ENCODE measurements at regions not wholly inside any gene's neighbourhood (a gene's known extent, or its start where the extent isn't known, plus 50 kb on each side); places are given as distances from the start of the nearest gene placed in this dataset.

DNA sequence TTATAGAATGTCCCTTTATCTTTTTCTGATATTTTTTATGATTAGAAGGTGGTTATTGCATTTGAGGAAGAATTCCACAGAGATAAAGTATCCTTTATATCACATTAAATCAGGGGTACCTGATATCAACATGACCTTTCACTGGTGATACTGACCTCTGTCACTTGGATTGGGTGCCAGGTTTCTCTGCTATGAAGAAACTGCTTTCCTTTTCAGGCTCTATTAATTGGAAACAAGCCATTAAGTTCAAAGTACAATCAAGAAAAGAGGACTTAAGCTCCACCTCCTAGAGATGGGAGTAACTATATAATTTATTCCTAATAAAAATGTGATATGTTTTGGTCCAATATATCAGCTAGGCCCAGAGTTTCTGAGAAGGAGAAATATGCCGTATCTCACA lies 514.6 kb upstream of the TYRP1 start:
- no peak for DNase-seq

DNA sequence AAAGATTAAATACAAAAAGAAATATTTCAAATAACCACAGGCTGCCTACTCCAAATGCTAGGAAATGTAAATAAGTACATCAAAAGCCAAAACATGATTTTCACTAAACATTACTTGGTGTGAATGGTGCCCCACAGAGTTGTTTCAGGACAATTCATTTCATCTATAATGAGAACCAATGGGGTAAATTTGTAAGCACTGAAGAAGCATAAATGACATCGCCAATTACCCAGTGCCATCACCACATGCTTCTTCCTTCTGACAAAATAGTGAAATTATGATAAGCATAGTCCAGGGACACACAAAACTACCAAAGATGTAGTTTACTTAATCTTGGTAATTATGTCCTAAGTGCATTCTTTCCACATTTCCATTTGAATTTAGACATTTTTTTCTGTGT lies 510.4 kb upstream of the TYRP1 start:
- DNase-seq: no peak

DNA sequence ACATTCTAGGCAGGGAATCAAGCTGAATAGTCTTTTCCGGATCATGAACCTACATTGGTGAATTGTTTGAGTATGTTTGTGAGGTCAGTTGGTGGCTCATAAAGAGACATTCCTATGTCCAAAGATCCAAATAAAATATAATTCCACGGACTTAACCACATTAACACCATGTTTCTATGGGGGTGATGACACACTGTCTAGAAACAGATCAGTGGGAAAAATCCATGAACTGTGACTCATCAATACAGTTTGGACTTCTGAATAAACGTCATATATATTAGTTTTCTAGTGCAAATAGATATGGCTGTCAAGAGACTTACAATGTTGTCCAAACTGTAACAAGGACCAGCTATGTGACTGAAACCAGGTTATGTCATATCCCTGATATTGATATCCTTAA lies 509.9 kb upstream of the TYRP1 start:
- no peak for DNase-seq

DNA sequence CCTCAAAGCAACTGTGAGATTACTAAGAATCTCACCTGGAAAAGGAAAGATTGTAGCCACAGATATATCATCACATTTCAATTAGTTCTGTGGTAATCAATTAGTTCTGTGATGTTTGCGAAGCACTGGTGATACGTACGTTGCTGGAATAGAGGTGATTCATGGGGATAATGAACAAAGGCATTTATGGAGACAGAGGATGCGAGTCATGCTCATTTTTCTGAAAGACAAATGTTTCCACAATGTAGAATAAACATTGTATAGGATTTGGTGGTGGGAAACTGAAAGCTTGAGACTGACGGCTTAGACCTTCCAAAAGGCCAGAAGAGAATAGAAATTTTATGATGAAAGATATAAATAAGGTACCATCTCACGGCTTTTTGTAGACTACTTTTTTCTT lies 507.3 kb upstream of the TYRP1 start:
- no peak for DNase-seq

DNA sequence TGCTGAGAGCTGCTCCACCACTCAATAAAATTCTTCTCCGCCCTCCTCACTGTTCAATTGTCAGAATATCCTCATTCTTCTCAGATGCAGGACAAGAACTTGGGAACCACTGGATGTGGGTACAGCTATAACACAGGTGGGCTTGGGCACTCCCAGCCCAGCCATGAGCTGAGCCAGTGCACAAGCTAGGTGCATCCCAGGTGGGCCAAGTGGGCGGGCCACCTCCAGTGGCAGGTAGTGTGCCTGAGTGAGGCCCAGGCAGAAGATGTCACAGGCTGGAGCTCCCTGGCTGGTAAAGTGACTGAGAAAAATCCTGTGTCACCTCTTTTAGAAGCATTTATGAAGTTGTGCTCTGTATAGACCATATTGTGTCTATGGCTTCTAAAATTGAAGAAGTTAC lies 501.6 kb upstream of the TYRP1 start:
- DNase-seq: no peak

DNA sequence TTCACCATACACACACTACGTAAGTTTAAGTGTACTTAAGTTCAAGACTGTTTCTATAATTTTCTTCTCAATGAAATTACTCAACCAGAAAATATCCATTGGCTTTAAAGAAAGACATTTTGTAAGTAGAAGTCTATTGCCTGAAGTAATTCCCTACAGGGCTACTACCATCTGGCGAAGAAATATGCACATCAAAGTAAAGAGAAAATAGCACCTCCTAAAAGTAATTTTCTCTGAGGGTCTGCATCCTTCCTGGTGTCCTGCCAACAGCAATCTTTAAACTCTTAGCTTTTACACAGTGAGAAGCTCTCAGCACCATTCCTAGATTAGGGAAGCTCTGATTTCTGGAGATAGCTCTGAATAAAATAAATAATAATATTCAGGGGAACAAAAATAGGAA lies 498.5 kb upstream of the TYRP1 start:
- no peak for DNase-seq

DNA sequence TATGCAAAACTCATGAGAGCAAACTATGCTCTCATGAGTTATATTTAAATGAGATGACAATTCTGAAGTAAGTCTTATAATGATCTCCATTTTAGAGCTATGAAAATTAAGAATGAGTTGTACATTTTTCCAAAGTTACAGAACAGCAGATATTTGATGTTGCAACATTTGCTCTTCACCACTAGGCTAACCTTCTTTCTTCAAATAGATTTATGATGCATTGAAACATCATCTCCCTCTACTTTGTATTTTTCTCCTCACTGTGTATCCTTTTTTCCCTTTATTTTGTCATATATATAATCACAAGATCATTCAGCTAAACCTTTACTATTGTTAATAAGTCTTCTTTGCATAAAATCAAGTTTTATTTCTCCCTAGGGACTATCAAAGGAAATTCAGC lies 497.7 kb upstream of the TYRP1 start:
- DNase-seq: no peak

DNA sequence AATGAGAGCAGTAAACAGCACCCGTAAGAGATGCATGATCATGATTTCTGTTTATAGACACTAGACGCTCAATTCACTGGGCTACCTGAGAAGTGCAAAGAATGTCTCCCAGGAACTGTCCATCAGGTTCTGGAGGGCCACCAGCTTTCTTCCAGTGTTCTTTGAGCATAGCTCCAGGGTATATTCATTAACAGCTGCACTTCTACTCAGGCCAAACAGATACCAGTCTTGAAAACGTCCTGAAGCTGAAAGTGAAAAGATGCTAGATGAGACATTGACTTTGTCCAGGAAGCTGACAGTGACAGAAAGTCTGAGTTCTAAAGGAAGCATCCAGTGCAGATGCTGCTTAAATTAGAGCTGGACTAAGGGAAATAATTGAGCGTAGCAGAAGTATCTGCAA lies 488.7 kb upstream of the TYRP1 start:
- DNase-seq: no peak

DNA sequence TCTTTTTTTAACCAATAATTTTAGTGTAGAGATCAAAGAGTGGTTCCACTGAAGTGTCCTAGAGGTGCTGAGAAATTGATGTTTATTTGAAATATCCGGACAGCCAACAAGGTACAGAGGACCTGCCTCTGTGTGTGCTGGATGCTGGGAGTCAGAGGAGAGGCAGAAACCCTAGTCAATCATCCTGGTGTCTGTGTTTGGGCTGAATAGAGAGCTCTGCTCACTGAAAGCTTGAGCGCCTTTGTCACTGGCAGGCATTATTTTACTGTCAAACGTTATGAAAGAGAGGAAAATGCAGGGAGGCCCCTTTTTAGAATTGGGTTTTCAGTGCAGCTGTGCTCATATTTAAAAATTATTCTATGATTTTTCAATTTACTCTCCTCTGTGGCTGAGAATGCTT lies 480.3 kb upstream of the TYRP1 start:
- DNase-seq: no peak

DNA sequence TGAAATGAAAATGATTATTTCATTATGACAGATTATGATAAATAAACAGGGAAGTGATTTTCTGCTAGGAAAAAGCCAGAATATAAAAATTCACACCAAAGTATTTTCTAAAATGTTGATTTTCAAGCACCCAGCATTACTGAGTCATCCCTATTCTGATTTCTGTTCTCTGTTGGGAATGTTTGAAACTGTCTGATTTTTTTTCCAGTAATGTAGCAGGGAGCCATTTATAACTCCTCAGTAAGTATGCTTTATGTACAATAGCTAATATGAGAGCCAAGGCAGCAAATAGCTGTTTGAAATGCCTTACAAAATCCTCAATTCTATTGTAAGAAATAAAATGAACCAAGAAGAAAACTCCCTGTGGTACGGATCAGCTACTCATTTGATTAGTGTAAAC lies 471.7 kb upstream of the TYRP1 start:
- DNase-seq: no peak

DNA sequence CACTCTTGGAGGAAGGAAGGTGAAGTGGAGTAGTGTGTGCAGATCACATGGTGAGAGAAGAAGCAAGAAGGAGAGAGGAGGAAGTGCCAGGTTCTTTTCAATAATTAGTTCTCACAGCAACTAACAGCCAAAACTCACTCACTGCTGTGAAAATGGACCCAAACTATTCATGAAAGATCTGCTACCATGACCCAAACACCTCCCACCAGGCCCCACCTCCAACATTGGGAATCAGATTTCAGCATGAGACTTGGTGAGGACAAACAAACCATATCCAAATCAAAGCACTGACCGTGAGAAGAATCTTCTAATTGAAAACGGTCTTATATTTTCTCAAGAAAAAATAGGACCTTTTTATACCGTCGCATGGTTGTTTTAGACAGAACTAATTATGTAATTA lies 468.7 kb upstream of the TYRP1 start:
- DNase-seq: no peak

DNA sequence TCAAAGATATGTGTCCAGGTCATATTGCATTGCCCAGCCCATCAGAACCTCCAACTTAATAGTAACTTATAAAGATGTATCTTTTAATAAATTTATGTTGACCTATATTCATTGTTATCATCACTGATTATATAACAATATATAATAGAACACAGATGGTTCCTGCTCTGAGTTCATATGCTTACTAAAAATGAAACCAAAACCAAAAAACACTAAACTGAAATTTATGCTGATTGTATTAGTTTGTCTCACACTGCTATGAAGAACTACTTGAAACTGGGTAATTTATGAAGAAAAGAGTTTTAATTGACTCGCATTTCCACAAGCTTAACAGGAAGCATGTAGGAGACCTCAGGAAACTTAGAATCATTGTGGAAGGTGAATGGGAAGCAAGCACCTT lies 462.5 kb upstream of the TYRP1 start:
- DNase-seq: no peak

DNA sequence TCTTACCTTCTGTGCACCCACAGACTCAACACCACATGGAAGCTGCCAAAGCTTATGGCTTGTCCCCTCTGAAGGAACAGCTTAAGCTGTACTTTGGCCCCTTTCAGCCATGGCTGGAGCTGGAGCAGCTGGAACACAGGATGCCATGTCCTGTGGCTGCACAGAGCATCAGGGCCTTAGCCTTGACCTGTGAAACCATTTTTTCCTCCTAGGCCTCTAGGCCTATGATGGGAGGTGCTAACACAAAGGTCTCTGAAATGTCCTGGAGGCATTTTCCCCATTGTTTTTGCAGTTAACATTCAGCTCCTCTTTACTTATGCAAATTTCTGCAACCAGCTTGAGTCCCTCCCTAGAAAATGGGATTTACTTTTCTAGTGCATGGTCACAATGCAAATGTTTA lies 461.4 kb upstream of the TYRP1 start:
- DNase-seq: no peak

DNA sequence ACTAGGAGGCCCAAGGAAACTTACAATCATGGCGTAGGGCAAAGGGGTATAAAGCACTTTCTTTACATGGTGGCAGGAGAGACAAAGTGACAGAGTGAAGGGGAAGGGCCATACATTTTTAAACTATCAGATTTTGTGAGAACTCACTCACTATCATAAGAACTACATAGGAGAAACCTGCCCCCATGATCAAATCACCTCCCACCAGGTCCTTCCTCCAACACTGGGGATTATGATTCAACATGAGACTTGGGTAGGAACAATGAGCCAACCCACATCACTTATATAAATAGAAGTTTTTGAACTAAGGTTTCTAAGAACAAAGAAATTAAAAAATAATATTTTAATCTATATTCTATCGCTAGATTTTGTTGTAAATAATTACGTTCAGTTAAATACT lies 460.3 kb upstream of the TYRP1 start:
- no peak for DNase-seq

DNA sequence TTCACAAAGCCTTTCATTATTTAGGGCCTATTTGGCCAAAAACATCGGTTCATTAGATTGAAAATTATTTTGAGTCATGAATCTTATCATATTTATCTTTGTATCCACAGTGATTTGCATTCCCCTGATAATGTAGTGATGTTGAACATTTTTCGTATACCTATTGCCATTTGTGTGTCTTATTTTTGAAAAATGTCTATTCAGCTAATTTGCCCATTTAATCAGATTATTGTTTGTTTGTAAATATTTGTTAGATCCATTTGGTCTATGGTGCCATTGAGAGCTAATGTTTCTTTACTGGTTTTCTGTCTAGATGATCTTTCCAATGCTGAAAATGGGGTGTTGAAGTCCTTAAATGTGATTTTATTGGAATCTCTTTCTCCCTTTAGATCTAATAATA lies 439.2 kb upstream of the TYRP1 start:
- DNase-seq: no peak

DNA sequence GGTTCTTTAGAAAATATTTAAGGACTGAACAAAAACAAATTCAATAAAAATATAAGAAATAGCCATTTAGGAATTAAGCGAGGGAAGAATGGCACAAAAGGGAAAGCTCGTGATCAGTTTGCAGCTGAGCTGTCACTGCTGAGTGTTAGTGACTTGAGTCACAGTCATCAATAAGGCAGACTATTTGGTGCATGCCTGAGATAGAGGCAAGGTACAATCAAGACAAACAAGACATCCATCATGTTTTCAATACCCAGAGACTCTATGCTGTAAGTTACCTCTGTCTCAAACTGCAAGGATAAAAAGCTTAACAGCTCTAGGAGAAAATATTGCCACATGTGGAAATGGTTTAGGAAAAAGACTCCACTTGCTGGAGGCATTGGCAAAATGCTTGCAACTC lies 426.4 kb upstream of the TYRP1 start:
- no peak for DNase-seq

DNA sequence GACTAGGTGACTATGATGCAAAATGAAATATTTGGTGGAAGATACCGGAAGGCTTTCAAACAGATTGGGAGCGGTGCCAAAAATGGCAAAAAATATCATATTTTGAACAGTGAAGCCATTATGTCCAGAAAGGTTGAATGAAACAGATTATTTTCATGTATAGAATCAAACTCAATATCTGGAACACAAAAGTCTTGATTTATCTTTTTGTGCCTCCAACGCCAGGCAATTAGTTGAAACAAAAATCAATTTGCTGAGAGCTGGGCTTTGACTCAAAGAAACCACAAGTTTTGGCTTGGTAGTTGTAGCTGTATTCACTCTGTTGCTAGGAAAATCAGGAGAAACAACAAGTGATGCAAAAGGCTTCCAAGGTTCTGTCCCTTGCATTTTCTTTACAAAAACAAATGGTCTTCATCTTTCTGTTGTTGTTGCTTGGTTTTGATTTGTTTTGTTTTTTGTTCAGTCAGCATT lies 421.7 kb upstream of the TYRP1 start:
- DNase-seq: no peak

DNA sequence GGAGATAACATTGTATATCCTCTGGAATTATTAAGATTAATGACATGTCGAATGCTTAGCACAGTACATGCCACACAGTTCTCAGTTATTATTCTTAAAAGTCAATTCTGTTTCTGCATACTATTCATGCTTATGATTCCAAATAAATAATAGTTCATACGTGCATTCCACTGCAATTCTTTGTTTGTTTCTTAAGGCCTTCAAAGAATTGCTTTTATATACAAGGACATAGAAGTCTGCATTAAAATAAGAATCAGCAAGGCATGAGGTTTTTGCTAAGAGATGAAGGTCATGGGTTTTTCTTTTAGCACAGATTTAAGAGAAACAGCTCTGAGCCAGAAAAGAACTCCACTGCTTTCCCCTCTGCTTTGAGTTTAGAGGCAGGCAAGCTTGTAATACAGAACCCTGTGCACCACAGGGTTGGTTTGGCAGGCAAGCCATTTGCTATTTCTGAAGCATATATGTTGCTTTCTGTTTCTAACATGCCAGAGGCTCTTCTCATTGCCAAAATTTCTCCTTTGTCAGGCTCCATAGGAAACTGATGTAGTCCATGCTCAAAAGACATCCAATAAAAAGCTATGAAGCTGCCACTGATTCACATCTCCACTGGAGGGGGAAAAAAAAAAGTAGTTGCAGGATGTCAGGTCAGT lies 420.6 kb upstream of the TYRP1 start:
- DNase-seq: no peak

DNA sequence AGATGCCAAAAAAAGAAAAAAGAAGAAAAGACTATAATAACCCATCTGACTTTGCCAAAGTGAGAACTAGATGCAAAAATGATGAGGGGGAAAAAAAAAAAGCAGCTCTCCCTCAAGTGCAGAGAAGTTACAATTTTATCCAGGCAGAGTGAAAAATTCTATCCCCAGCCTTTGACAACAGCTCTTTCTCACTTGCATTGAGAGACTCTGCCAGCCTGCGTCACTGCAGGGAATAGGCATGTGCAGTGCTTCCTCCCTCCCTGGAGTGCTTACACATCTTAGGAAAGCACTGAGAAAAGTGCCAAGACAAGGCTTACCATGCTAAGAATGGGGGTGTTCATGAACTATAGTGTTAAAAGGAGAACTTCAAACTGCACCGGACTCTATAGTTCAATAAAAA lies 418.6 kb upstream of the TYRP1 start:
- no peak for DNase-seq

DNA sequence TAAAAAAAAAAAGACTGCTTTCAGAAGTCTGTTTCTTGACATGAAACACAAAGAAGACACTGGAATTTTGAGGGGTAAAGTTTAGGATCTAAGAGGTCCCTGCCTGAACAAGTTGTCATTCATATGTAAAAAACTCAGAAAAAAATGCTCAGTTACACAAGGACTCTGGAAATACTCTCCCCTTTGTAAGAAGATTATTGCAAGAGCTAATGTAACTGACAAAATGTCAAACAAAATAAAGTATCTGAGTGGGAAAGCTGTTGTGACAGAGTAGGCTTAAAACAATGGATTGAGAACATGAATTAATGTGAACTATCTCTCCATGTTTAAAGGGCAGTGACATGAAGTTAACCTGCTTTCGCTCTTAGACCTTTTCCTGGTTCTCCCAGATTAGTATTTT lies 416.7 kb upstream of the TYRP1 start:
- no peak for DNase-seq

DNA sequence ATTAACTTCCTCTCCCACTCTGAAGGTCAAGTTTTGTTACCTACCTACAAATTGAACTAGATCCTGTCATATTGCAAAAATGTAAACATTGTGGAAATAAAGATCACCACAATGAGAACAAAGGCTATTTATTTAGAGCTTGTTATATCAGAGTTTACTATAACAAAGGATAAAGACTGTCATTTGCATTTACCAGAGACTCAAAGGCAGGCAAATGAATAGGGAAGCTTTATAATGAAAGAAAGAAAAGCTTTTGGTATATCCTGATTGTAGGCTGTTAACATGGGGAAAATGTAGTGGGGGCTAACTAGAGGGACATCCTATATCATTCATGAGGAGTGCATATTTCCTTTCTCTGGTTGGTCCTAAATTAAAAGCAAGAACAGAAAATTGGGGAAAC lies 403.5 kb upstream of the TYRP1 start:
- no peak for DNase-seq

DNA sequence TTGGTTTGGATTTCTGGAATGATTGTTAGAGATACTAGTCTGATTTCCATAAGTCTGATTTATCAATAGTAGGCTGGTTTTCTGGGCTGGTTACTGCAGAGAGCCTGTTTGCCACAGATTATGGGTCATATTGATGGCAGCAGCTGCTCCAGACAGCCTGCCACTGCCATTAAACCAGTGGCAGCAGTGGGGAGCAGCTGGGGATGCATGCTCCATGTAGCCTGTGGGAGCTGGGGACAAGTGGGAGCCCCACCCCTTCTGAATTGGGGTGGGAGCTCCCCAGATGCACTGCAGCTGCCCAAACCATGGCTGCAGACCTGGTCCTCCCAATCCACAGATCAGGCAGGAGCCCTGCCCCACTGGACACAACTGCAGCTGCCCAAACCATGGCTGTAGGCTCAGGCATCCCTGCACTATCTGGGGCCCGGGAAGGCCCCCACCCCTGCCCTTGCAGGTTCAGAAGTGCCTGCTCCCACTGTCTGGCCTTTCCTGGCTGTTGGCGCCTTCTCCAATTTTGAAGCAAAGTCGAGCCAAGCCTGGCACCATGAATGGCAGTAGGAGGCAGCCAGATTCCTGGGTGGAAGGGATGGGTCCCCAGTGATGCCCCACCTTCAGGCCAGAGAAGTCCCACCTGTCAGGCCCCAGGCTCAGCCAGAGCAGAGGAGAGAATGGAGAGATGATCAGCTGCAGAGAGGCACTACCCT lies 402.9 kb upstream of the TYRP1 start:
- no peak for DNase-seq

DNA sequence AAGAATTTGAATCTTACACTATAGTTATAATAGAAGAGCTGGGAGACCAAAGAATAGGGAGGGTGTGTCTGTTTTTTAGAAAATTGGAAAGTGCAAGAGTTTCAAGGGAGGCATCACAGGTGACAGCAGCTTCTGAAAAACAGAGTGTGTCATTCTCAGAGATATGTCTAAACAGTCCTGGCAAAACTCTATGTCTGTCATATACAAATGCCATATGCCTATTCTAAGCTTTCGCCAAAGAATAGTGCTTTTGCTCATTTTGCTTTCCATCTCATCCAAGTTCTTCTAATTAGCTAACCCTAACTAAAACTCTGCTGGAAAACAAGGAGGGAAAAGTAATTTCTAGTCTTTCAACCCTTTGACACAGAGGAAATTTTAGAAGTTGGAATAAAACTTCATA lies 388.0 kb upstream of the TYRP1 start:
- no peak for DNase-seq

DNA sequence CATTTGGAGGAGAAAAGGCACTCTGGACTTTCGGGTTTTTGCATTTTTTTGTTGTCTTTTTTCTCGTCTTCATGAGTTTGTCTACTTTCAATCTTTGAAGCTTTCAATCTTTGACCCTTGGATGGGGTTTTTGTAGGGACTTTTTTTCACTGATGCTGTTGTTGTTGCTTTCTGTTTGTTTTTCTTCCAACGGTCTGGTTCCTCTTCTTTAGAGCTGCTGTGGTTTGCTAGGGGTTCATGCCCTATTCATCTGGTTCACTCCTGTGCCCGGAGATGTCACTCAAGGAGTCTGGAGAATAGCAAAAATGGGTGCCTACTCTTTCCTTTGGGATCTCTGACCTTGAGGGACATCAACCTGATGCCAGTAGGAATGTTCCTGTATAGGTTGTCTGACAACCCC lies 378.6 kb upstream of the TYRP1 start:
- no peak for DNase-seq
